Pancreas (tissue), 10 donors: ENCODE measurements at regions not wholly inside any gene's neighbourhood (a gene's known extent, or its start where the extent isn't known, plus 50 kb on each side); places are given as distances from the start of the nearest gene placed in this dataset.
A peak's percentile ranks its signal among the peaks of the same experiment; 100 is the strongest.
"Not testable (repeated sequence)": the region's sequence is repeated elsewhere in the genome, so short reads cannot be mapped to it uniquely, and the experiment has no call there.

ENCODE experiments used
- ATAC-seq, 4 donors: fragments of 200-7000 bp; cut with Tn5 transposase; one replicate each; pipeline versions ENCODE4 v1.8.0 to v1.9.1; 2020; ENCODE audit warnings: mild to moderate bottlenecking in 4 of 4, moderate library complexity in 4 of 4
- DNase-seq, 6 donors: peaks; one replicate each; pipeline ENCODE4 v3.0.0-alpha.2; 2020
- FAIRE-seq: peaks from 2 replicates; lab custom pipeline; 2012; peaks lifted over from hg19 to GRCh38; lab: Jason Lieb, UNC
- H3K27ac ChIP-seq, 4 donors: fragments of 200-600 bp; sonication (generic); 1 replicate in 3 of 4; 2 replicates in 1 of 4; pipeline versions ENCODE4 v1.5.0 to v1.8.0; 2020
- H3K27me3 ChIP-seq, 4 donors: fragments of 200-600 bp; one replicate each; pipeline ENCODE4 v1.8.0; 2021
- H3K36me3 ChIP-seq, 3 donors: fragments of 200-600 bp; sonication (generic) in 1 of 3; one replicate each; pipeline versions ENCODE4 v1.5.0 to v1.8.0; 2020 to 2021
- H3K4me1 ChIP-seq, 3 donors: fragments of 200-600 bp; one replicate each; pipeline ENCODE4 v1.8.0; 2021
- H3K4me3 ChIP-seq, 4 donors: fragments of 200-600 bp; sonication (generic) in 2 of 4; one replicate each; pipeline versions ENCODE4 v1.5.0 to v1.8.0; 2020 to 2021
- H3K9me3 ChIP-seq, 4 donors: fragments of 200-600 bp; one replicate each; pipeline ENCODE4 v1.8.0; 2021
- CTCF ChIP-seq, 4 donors: fragments of 200-600 bp; sonication (generic) in 3 of 4; IDR thresholded peaks; one replicate each; pipeline versions ENCODE4 v1.5.0 to v1.8.0; 2021; ENCODE audit warnings: antibody characterized with exemption in 4 of 4
- WGBS, 2 donors: extraction: QIAGEN DNeasy Blood & Tissue Kit; methylation state at CpG; one replicate each; pipeline ENCODE4 v1.1.7; 2013; 5-methylcytosine and 5-hydroxymethylcytosine counted together
- intact Hi-C, 3 donors: fragments of 100-400 bp; cut with DNase I; formaldehyde crosslinking; loops; one replicate each; pipeline versions ENCODE4 v1.11.1 to v1.14.2; 2022
- donor health status: healthy with polysubstance abuse.
- donor health status: DM: no; HTN: no; CAD: no; lungs with moderate emphysema.
- donor health status: DM: no; HTN: no; CAD: no.
- donor health status: control.
- donor health status: control.
- donor health status: Bipolar disorder and iron deficiency.
- donor health status: DM: yes; HTN: yes; CAD: no.
- donor health status: DM: no; HTN: no; CAD: no.
- donor health status: DM: no; HTN: no; CAD: no.
- donor health status: DM: yes; HTN: yes; CAD: no.

- WGBS, 2 donors, result 25 to 28% methylated on average over 4 of the region's 4 CpGs
- DNase-seq (no peak), FAIRE-seq (no peak), ATAC-seq (no peak)
- Histone ChIP-seq H3K4me1 (no peaks in the 10 kb centered on the region), H3K4me3 (no peak overlapping the region), H3K9me3 (no peaks in the 10 kb centered on the region), H3K27me3 (no peaks in the 10 kb centered on the region), H3K36me3 (no peaks in the 10 kb centered on the region), H3K27ac (no peak overlapping the region)
- intact Hi-C loops, result no loop called here
- no peak for TF ChIP-seq CTCF (IDR thresholded peaks at IDR 0.05)
Observed at GRCh38 chr13:78499802-78500201, 103.5 kb downstream of the POU4F1 start.

GRCh38 chr13:78497702-78498355 lies 105.5 kb downstream of the POU4F1 start:
- TF ChIP-seq CTCF (IDR thresholded peaks at IDR 0.05), result no peak
- no peaks in the 10 kb centered on the region for H3K4me1 ChIP-seq
- H3K27me3 ChIP-seq, result no peaks in the 10 kb centered on the region
- no peak for FAIRE-seq
- intact Hi-C loops, result no loop called here
- no peak overlapping the region for H3K4me3 ChIP-seq
- no peak for ATAC-seq
- no peak for DNase-seq
- H3K9me3 ChIP-seq, result no peaks in the 10 kb centered on the region
- 44 to 55% methylated on average over 8 of the region's 8 CpGs for WGBS, 2 donors
- H3K36me3 ChIP-seq, result no peaks in the 10 kb centered on the region
- H3K27ac ChIP-seq, result no peak overlapping the region

DNA sequence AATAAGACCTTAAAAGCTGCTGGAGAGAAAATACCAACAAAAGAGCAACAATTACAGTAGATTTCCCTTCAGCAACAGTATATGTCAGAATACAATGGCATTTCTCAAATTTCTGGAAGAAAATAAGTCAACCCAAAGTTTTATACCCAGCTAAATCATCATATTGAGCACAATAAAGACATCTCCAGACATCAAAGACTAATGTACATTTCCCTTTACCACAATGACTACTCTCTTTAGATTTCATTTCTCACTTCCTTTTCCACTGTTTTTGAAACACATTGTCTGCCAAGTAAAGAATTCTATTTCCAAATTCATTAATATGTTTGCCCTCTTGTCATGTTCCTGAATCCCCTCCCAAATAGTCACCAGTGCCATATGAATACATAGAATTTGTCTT lies 111.4 kb downstream of the POU4F1 start:
- no peak for ATAC-seq
- no peak overlapping the region for H3K4me3 ChIP-seq
- H3K9me3 ChIP-seq, result no peaks in the 10 kb centered on the region
- FAIRE-seq, result no peak
- no peak overlapping the region for H3K27ac ChIP-seq
- no peak for DNase-seq
- H3K27me3 ChIP-seq, result no peaks in the 10 kb centered on the region
- intact Hi-C loops, result no loop called here
- TF ChIP-seq CTCF (IDR thresholded peaks at IDR 0.05), result no peak
- H3K4me1 ChIP-seq, result no peaks in the 10 kb centered on the region
- H3K36me3 ChIP-seq, result no peaks in the 10 kb centered on the region

DNA sequence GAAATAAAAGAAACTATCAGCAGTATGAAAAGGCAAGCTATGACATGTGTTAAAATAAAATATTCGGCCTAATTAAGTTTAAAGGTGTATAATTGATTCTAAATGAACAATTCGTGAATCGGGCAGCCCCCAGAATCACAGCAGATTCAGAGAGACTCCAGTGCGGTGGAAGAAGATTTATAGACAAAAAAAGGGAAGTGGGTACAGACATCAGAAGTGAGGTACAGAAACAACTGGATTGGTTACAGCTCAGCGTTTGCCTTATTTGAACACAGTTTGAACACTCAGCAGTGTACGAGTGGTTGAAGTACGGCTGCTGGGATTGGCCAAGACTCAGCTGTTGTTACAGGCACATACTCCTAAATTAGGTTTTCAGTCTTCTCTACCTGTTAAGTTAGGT lies 113.1 kb downstream of the POU4F1 start:
- FAIRE-seq, H3K4me1 ChIP-seq, DNase-seq, H3K9me3 ChIP-seq, ATAC-seq, intact Hi-C loops, H3K27ac ChIP-seq, H3K27me3 ChIP-seq, H3K36me3 ChIP-seq, H3K4me3 ChIP-seq: not testable (repeated sequence)
- WGBS, 2 donors, result 59 to 72% methylated on average over 7 of the region's 7 CpGs

DNA sequence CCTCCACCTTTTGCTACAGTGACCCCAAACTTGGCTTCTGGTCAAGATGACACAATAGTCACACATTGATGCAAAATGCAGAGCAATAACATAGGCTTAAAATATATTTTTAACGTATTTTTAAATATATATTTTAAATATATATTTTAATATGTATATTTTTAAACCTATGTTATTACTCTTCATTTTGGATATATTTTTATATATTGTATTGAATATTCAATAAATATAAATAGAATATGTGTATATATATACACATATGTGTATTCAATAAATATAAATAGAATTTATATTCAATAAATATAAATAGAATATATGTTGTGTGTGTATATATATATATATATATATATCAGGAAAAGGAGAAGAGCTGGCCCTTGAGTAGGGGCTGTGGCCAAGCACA lies 115.6 kb downstream of the POU4F1 start:
- ATAC-seq (no peak), DNase-seq (no peak), FAIRE-seq (peak; percentile 39)
- WGBS, 2 donors, result 34 to 59% methylated on average over 1 of the region's 1 CpG
- H3K36me3 ChIP-seq, result no peaks in the 10 kb centered on the region
- no peak for TF ChIP-seq CTCF (IDR thresholded peaks at IDR 0.05)
- no peak overlapping the region for H3K27ac ChIP-seq
- H3K27me3 ChIP-seq, result no peaks in the 10 kb centered on the region
- no peaks in the 10 kb centered on the region for H3K4me1 ChIP-seq
- intact Hi-C loops, result no loop called here
- H3K9me3 ChIP-seq, result no peaks in the 10 kb centered on the region
- no peak overlapping the region for H3K4me3 ChIP-seq
